ENCODE measurements at regions not wholly inside any gene's neighbourhood (a gene's known extent, or its start where the extent isn't known, plus 50 kb on each side); places are given as distances from the start of the nearest gene placed in this dataset.
A peak's percentile ranks its signal among the peaks of the same experiment; 100 is the strongest.

DNA sequence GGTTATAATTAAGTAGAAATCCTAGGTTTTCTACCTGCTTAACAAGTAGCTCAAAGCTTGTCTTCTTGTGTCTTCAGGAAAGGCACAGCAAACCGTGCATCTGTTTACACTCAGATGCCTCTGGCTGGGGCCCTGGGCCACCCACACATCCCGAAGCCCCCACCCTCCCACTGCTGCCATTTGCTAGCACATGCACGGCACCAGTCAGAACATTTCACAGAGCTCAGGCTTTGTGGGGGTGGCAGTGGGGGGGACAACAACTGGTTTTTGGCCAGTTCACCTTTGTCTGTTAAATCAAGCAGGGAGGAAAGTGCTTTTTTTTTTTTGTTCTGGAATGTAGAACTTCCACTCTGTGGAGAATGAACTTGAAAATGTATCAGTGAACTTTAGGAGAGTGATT lies 77.7 kb downstream of the LINC00237 start:
- Histone ChIP-seq H3K9me3 (no peaks in the 10 kb centered on the region), H3K4me3 (no peak overlapping the region), H3K4me2 (no peak overlapping the region), H3K4me1 (no peaks in the 10 kb centered on the region), H3K27ac (no peak overlapping the region)
- FAIRE-seq (no peak), ATAC-seq (no peak), DNase-seq (ENCODE audit: low read depth in 1 of 2, low spot score in 1 of 2) (no peak)
- no peak for TF ChIP-seq USF2 (IDR thresholded peaks at IDR 0.05)
- ChIA-PET CTCF (interaction anchor here (1.0 to 1.8 kb wide), 2 partner anchors 8 to 168 kb away, joined by 4 to 9 read pairs; no protein-coding TSS in a partner anchor), POLR2A (no interaction called here)
- 25% methylated on average over 3 of the region's 3 CpGs for WGBS (ENCODE audit: missing lambda C conversion rate)

GRCh38 chr20:21027569-21027968 lies 78.6 kb downstream of the LINC00237 start:
- ChIA-PET POLR2A (no interaction called here), CTCF (interaction anchor here (0.7 to 1.8 kb wide), 9 partner anchors 9 to 1703 kb away, joined by 3 to 9 read pairs (median 3); no protein-coding TSS in a partner anchor)
- peak; percentile 97 to 100 for ATAC-seq
- DNase-seq (ENCODE audit: low read depth in 1 of 2, low spot score in 1 of 2): peak; percentile 53 to 62
- no peak for TF ChIP-seq MAX (IDR thresholded peaks at IDR 0.05)
- no peak for TF ChIP-seq JUN (IDR thresholded peaks at IDR 0.05)
- TF ChIP-seq SMC3 (IDR thresholded peaks at IDR 0.05): no peak
- TF ChIP-seq RAD21 (conservative IDR thresholded peaks at IDR 0.05 in 1 of 2, IDR thresholded peaks at IDR 0.05 in 1 of 2): 0 out of 5 replicates have a peak, but pooled peaks of 1 of the 2 experiments have one; percentile 4
- no peak for TF ChIP-seq HMGXB4 (CRISPR knock-in tag; IDR thresholded peaks at IDR 0.05; ENCODE audit: borderline replicate concordance)
- 16% methylated on average over 7 of the region's 7 CpGs for WGBS (ENCODE audit: missing lambda C conversion rate)
- Histone ChIP-seq H3K4me3 (no peak overlapping the region), H3K9me3 (no peaks in the 10 kb centered on the region), H3K27ac (no peak overlapping the region), H3K4me1 (no peaks in the 10 kb centered on the region), H3K4me2 (0 out of 3 replicates have a peak overlapping the region, but pooled peaks have one; percentile 41)
- no peak for FAIRE-seq

GRCh38 chr20:21026951-21027350 lies 79.2 kb downstream of the LINC00237 start:
- WGBS (ENCODE audit: missing lambda C conversion rate): 49% methylated on average over 6 of the region's 6 CpGs
- ChIA-PET CTCF (interaction anchor here (0.7 to 1.8 kb wide), 6 partner anchors 10 to 478 kb away, joined by 3 to 9 read pairs (median 4); no protein-coding TSS in a partner anchor), POLR2A (no interaction called here)
- no peak for DNase-seq (ENCODE audit: low read depth in 1 of 2, low spot score in 1 of 2)
- no peaks in the 10 kb centered on the region for H3K4me1 ChIP-seq
- TF ChIP-seq CBX8 (IDR thresholded peaks at IDR 0.05): no peak
- TF ChIP-seq TP53 (CRISPR knock-in tag; IDR thresholded peaks at IDR 0.05): no peak
- TF ChIP-seq HEYL (CRISPR knock-in tag; IDR thresholded peaks at IDR 0.05): no peak
- no peak for TF ChIP-seq MYC (IDR thresholded peaks at IDR 0.05; ENCODE audit: borderline replicate concordance, low read length)
- no peak for TF ChIP-seq ZNF302 (CRISPR knock-in tag; IDR thresholded peaks at IDR 0.05)
- TF ChIP-seq HOXB5 (CRISPR knock-in tag; IDR thresholded peaks at IDR 0.05): no peak
- TF ChIP-seq CHD4 (IDR thresholded peaks at IDR 0.05; ENCODE audit: borderline replicate concordance): no peak
- TF ChIP-seq, protein P1, sequence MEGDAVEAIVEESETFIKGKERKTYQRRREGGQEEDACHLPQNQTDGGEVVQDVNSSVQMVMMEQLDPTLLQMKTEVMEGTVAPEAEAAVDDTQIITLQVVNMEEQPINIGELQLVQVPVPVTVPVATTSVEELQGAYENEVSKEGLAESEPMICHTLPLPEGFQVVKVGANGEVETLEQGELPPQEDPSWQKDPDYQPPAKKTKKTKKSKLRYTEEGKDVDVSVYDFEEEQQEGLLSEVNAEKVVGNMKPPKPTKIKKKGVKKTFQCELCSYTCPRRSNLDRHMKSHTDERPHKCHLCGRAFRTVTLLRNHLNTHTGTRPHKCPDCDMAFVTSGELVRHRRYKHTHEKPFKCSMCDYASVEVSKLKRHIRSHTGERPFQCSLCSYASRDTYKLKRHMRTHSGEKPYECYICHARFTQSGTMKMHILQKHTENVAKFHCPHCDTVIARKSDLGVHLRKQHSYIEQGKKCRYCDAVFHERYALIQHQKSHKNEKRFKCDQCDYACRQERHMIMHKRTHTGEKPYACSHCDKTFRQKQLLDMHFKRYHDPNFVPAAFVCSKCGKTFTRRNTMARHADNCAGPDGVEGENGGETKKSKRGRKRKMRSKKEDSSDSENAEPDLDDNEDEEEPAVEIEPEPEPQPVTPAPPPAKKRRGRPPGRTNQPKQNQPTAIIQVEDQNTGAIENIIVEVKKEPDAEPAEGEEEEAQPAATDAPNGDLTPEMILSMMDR (IDR thresholded peaks at IDR 0.05): no peak
- TF ChIP-seq MAFK (IDR thresholded peaks at IDR 0.05; ENCODE audit: partially characterized antibody): no peak
- no peak for TF ChIP-seq EP300 (IDR thresholded peaks at IDR 0.05)
- TF ChIP-seq CBX2 (IDR thresholded peaks at IDR 0.05; ENCODE audit: borderline replicate concordance, low read depth): no peak
- no peak for TF ChIP-seq HOXB13 (CRISPR knock-in tag; IDR thresholded peaks at IDR 0.05; ENCODE audit: low read depth)
- no peak for TF ChIP-seq FOSB (CRISPR knock-in tag; IDR thresholded peaks at IDR 0.05)
- TF ChIP-seq NR3C1 (IDR thresholded peaks at IDR 0.05): no peak
- no peak for TF ChIP-seq SMC3 (IDR thresholded peaks at IDR 0.05)
- TF ChIP-seq, protein P2, sequence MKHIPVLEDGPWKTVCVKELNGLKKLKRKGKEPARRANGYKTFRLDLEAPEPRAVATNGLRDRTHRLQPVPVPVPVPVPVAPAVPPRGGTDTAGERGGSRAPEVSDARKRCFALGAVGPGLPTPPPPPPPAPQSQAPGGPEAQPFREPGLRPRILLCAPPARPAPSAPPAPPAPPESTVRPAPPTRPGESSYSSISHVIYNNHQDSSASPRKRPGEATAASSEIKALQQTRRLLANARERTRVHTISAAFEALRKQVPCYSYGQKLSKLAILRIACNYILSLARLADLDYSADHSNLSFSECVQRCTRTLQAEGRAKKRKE (CRISPR knock-in tag; IDR thresholded peaks at IDR 0.05; ENCODE audit: low read depth): no peak
- no peak for TF ChIP-seq RAD21 (conservative IDR thresholded peaks at IDR 0.05 in 1 of 2, IDR thresholded peaks at IDR 0.05 in 1 of 2)
- H3K9me3 ChIP-seq: no peaks in the 10 kb centered on the region
- no peak overlapping the region for H3K27ac ChIP-seq
- no peak overlapping the region for H3K4me3 ChIP-seq
- H3K4me2 ChIP-seq: no peak overlapping the region
- no peak for ATAC-seq
- FAIRE-seq: no peak
